HG03558 (cell line): ENCODE measurements at regions not wholly inside any gene's neighbourhood (a gene's known extent, or its start where the extent isn't known, plus 50 kb on each side); places are given as distances from the start of the nearest gene placed in this dataset.
"Not testable (repeated sequence)": the region's sequence is repeated elsewhere in the genome, so short reads cannot be mapped to it uniquely, and the experiment has no call there.

Experiments
- ATAC-seq: cut with Tn5 transposase; IDR thresholded peaks from one replicate; pipeline ENCODE4 v1.9.1; 2021; ENCODE audit warnings: moderate number of reproducible peaks; ENCODE audit not compliant: unreplicated experiment; ENCODE audit errors: extremely low read depth

DNA sequence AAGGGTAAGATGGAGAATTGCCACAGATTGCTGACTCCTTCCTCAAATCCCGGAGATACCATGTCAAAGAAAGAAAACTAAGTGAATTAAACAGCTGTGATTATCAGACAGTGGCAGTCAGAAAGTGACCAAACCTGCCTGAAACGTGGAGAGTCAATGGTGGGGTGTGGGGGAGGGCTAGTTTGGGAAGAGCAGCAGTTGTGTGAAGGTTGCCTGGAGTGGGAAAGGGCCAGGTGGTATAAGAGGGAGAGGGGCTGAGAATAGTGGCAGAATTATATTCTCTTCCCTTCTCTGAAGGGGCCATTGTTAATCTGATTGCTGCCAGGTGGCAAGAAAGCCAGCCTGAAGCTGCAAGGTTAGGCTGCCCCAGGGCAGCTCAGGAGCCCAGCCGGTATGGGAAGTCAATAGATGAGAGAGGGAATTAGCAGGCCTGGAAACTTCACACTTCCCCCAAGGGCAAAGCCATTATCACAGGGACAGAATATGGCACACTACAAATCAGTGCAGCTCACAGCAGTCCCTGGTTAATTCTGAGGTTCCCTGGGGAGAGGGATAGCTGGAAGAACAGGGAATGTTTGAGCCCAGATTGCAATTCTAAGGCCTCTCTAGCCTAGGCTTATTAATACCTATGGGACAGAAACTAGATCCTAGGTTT lies 83.9 kb upstream of the ITGB1 start:
- no peak for ATAC-seq

DNA sequence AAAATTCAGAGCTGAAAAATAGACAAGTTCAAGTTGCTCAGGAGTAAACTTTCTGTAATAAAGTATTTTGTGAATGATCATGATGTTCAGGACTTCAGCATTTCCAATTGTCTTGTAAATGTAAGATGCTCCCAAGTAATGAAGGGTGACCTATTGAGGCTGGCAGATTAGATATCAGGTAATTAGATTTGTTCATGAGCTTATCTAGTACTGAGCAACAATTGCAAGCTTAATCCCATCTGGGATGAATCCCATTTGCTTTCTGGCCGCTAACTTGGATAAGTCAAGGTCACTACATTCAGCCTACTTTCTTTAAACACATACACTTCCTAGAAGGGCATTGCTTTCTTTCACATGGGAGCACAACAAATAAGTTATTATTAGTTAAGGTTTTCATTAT lies 82.4 kb upstream of the ITGB1 start:
- no peak for ATAC-seq

DNA sequence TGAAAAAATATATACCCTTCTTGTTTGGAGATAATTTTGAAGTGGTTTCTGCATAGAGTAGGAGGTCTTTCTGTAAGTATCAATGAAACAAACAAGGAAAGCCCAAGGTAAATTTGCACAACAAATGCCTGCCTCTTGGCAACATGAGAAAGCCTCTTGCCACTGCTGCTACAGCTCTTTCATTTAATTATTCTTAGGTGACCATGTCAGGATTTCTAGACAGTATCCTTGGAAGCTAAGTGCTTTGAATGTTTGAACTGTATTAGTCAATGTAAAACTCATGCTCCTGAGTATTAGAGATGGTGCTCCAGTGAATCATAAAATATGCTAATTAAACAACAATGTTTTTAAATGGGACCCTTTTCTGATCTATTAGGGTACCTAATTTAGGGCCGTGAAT lies 81.2 kb upstream of the ITGB1 start:
- no peak for ATAC-seq

GRCh38 chr10:33038672-33039071 lies 80.6 kb upstream of the ITGB1 start:
- no peak for ATAC-seq

DNA sequence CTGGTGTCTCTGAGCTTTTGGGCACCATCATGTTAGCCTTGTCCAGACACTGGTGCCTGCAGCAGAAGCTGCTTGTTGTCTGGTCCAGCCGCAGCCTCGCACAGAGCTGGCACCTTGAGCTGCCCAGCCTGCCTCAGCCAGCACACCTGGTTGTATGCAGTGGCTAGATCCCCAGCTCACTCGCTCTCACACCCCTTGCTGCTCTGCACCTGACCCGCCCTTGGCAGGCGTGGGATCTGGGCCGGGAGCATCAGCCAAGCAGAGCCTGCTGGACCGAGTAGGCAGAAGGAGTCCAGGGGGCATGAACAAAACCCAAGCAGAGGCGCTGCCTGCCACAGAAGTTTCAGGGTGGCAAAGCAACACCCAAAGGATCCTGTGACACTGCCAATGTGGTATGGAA lies 79.7 kb upstream of the ITGB1 start:
- ATAC-seq: no peak

GRCh38 chr10:33036670-33037069 lies 78.6 kb upstream of the ITGB1 start:
- ATAC-seq: no peak

DNA sequence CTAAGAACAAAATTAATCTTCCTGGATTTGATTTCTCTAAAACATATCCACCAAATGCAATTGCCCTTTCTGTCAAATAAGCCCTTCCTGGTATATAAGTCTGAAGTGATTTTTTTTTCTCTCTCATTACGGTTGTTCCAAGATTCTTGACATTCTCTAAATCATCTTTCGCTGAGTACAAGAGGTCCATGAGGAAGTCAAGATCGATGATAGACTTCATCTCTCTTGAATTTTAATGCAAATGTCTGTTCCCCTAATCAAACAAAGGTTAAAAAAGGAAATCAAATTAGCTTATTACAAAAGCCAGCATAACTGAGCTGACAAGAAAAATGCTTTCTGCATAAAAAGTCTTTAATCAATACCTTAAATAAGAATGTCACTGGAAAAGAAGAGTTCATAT lies 77.4 kb upstream of the ITGB1 start:
- no peak for ATAC-seq

DNA sequence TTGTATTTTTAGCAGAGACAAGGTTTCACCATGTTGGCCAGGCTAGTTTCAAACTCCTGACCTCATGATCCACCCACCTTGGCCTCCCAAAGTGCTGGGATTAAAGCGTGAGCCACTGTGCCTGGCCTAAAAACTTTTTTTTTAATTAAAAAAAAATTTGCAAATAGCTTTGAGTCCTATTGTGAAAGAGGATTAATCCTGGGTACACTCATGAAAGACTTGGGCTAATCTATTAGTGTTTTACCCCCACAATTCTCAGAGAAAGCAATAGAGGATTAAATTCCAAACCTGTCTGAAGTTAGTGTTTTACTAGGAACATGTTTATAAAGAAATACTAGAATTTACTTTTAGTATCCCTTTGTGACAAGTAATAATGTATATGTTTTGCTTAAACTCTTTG lies 76.9 kb upstream of the ITGB1 start:
- ATAC-seq: no peak

GRCh38 chr10:33032654-33033151 lies 74.7 kb upstream of the ITGB1 start:
- no peak for ATAC-seq

DNA sequence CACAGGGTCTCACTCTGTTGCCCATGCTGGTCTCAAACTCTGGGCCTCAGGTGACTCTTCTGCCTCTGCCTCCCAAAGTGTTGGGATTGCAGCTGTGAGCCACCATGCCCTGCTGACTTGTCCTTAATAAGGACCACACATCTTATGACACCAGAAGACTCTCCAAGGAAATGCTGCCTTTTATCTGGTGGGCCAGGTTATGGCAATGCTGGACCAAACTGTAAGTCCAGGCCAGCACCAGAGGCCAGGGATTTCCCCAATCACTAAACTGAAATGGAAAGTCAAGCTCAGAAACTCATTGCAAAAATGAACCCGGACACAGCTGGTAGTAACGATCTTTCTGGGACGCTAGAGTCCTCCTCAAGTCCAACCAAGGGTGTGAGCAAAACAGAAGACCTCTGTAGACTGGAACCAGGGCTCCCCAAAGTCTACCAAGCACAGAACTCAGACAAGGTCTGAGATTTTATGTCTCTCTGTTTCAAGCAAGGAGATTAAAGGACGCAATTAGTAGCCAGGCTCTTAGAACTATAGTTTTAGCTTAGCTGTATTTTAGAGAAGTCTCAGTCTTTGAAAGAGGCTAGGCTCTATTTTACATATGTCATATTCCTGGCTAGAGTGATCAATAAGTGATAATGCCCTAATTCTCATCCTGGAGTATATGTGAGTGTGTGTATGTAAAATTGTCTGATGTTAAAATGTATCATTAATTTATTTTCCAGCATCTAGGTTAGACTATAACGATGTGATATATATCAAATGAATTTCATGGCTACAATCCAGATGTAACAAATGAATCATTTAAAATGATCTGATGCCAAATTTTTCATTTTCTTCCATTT lies 74.0 kb upstream of the ITGB1 start:
- ATAC-seq: no peak

DNA sequence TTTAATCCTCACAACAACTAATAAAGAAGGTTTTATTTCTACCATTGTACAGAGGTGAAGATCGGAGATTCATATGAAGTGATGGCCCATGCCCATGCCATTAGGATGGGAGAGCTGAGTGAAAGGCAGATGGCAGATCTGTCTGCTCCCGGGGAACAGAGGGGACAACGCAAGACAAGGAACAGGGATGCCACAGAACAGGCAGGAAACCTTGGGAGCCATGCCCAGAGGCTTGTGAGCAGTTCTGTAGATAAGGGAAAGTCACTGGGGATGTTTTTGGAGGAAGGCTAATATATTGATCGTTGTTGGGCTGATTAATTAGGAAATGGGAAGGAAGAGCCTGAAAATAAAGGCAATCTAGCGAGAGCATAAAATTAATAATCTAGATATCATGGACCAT lies 73.1 kb upstream of the ITGB1 start:
- no peak for ATAC-seq

- not testable (repeated sequence) for ATAC-seq
Observed at GRCh38 chr10:33028515-33028914, 70.5 kb upstream of the ITGB1 start.

- no peak for ATAC-seq
Observed at GRCh38 chr10:33027088-33027487, 69.1 kb upstream of the ITGB1 start.

DNA sequence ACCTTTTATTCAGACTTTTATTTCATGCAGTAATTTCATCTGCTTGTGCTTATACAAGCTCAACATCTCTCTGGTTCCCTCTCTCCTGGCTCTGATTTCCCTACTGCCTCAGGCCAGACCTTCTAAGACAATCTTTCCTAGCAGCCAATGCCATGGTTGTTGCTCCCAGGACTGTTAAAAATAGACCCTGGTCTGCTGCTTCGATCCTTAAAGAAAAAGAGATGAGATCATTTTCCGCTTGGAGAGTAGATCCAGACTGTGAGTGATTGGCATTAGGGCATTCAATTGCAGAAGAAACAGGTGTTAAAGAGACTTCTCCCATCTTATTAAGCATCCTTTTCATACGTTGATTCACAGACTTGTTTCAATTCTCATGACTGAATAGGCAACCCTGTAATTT lies 68.4 kb upstream of the ITGB1 start:
- no peak for ATAC-seq

- no peak for ATAC-seq
Observed at GRCh38 chr10:33025910-33026309, 67.9 kb upstream of the ITGB1 start.

DNA sequence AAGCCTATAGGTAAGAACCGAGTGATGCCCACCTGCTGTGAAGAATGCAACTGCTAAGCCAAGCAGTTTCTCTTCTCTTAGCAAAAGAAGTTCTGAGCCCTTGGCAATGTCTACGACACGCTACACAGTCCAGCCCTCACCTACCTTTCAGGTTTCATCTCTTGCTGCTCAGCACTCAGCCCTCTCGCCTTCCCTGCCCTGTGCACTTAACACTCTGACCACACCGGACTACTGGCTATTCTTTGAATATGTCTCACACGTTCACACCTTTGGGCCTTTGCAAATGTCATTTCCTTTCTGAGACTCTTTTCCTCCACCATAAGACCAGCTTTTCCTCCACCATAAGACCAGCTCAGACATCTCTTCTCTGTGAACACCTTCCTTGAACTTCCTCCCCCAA lies 67.0 kb upstream of the ITGB1 start:
- no peak for ATAC-seq

DNA sequence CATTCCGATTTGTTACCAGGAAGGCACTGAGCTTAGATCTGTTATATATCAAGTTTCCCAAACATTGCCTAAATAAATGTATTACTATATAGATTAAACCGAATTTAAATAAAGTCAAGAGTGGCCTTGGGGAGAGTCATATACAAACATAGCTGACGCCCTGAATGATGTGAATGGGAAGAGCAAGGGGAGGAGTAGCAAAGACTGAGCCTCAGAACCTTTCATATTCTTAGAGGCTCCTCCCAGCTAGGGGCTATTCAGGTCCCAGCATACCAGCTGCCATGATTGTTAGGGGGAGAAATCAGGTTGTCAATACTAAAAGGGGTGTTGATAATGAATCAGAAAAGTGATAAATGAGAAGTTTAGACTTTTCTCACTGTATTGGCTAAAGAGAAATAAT lies 64.7 kb upstream of the ITGB1 start:
- ATAC-seq: no peak

DNA sequence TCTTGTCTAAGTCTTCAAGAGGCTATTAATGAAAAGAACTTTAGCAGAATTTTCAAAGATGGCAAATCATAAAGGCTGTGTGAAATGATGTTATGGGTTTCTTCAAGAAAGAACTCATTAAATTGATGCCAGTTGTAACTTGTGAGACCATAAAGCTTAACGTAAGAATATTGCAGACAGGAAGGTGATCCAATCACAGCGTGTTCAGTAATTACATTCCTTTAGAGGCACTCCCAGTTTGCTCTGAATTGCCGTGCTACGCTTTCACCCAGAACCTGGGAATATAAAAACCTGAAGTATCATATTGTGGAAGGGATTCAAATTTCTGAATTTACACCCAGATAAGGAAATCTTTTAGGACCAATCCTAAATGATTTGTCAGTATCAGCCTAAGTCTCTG lies 64.1 kb upstream of the ITGB1 start:
- no peak for ATAC-seq

GRCh38 chr10:33016988-33017387 lies 59.0 kb upstream of the ITGB1 start:
- no peak for ATAC-seq

DNA sequence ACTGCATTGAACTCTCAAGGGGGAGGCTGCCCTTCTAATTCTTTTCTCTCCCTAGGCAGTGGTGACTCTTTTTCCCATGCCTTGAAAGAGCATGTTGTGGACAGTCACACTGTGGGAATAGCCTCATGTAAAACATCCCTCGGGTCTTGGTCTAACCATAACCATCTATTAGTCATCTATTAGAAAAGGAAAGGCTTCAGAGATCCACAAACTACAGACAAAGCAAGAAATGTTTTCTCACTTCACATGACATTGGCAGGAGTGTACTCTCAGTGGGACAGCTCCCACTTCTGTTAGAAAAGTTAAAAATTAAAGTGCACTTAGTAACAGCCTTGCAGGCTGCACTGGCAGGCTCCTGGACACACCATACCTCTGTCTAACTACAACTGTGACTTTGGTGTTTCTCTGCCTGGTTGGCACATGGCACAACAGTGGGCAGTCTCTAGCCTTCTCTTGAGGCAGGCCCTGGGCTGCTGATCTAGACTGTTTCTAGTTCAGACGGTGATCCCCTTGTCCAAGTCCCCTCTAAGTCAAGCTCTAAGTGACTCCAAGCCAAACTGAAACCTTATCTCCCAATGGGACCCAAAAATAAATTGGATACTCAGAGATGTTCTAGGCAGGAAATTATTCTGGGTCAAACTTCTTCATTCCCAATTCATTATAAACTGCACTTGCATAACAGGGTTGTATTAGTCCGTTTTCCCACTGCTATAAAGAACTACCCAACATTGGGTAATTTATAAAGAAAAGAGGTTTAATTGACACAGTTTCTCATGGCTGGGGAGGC lies 57.9 kb upstream of the ITGB1 start:
- no peak for ATAC-seq

GRCh38 chr10:33013331-33013730 lies 55.3 kb upstream of the ITGB1 start:
- ATAC-seq: not testable (repeated sequence)
